Peyer's patch (tissue), 4 donors: ENCODE measurements at regions not wholly inside any gene's neighbourhood (a gene's known extent, or its start where the extent isn't known, plus 50 kb on each side); places are given as distances from the start of the nearest gene placed in this dataset.

Experiments
- POLR2A ChIP-seq, 2 donors: fragments of 450-650 bp; IDR thresholded peaks; one replicate each; pipeline ENCODE4 v1.5.1; 2017; ENCODE audit warnings: antibody characterized with exemption in 2 of 2, mild to moderate bottlenecking in 2 of 2, moderate library complexity in 2 of 2
- TF ChIP-seq, protein P1 (sequence below), 6 experiments: fragments of 450-650 bp in 4 of 6; fragments of 200-600 bp in 2 of 6; sonication (generic) in 1 of 6; IDR thresholded peaks; one replicate each; pipeline ENCODE4 v1.5.1; 2017 to 2019; ENCODE audit warnings: antibody characterized with exemption in 6 of 6, mild to moderate bottlenecking in 3 of 6, moderate library complexity in 1 of 6

DNA sequence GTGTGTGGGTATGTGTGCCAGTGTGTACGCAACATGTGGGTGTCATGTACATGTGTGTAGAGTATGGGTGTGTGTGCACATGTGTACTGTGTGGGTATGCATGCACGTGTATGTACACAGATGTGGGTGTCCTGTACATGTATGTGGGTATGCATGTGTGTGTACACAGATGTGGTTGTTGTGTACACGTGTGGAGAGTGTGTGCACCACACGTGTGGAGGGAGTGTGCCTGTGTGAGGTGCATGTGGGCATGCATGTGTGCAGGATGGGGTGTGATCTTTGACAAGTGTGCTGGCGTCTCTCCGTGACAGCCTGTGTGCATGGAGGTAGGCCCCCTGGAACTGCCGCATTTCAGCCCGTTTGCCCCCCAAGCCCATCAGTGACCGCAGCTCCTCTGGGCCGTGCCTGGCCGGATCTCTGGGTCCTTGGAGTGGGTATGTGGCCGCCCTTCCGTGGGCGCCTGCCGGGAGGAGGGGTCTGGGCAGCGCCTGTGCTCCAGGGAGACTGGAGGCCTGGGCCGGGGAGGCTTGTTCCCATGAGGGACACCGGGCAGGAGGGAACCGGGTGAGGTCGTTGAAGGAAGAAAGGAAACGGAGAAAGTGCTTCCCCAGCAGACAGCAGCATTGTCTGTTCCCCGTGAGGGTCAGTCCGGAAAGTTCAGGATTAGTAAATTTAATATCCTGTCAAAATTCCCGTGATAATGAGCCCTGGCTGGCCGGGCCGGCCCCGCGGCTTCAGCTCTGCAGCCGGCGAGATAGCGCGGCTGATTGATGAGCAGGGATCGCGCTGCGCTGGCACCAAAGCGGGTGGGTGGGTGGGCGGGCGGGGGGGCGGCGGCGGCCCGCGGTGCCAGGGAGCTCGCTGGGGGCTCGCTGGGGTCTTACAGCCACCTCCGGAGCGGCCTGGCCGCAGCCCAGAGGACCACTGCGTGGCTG lies 91.1 kb upstream of the SOX1 start:
- TF ChIP-seq, protein P1, sequence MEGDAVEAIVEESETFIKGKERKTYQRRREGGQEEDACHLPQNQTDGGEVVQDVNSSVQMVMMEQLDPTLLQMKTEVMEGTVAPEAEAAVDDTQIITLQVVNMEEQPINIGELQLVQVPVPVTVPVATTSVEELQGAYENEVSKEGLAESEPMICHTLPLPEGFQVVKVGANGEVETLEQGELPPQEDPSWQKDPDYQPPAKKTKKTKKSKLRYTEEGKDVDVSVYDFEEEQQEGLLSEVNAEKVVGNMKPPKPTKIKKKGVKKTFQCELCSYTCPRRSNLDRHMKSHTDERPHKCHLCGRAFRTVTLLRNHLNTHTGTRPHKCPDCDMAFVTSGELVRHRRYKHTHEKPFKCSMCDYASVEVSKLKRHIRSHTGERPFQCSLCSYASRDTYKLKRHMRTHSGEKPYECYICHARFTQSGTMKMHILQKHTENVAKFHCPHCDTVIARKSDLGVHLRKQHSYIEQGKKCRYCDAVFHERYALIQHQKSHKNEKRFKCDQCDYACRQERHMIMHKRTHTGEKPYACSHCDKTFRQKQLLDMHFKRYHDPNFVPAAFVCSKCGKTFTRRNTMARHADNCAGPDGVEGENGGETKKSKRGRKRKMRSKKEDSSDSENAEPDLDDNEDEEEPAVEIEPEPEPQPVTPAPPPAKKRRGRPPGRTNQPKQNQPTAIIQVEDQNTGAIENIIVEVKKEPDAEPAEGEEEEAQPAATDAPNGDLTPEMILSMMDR (IDR thresholded peaks at IDR 0.05) = no peak
- no peak for TF ChIP-seq POLR2A (IDR thresholded peaks at IDR 0.05)
